ENCODE measurements at regions not wholly inside any gene's neighbourhood (a gene's known extent, or its start where the extent isn't known, plus 50 kb on each side); places are given as distances from the start of the nearest gene placed in this dataset.
"Not testable (repeated sequence)": the region's sequence is repeated elsewhere in the genome, so short reads cannot be mapped to it uniquely, and the experiment has no call there.

DNA sequence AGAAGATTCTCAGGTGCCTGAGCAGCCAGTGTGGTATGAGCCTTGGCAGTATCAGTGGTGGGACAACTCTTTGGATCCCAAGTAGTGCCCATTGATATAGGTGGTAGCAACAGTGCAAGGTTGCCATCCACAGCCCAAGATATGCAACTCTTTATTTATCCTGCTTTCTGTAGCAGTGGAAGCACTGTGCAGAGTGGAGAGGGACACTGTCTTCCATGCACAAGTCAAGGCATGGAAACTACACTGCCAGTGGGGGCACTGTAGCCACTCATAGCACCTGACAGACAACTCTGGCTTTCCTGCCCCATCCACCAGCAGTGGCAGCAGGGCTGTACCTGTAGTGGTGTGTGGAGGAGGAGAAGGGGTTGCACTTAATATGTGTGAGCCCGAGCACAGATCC lies 409.6 kb upstream of the TMEFF2 start:
- H3K4me3 ChIP-seq: no peak overlapping the region
- peak in 1 of 2 experiments; percentile 25 for DNase-seq (ENCODE audit: low read depth in 1 of 2, low spot score in 1 of 2)
- peak in 1 of 2 experiments; percentile 55; a peak in 3 of 6 replicates for ATAC-seq
- 71% methylated on average over 1 of the region's 1 CpG for WGBS (ENCODE audit: missing lambda C conversion rate)
- POLR2A ChIA-PET: no interaction called here
- H3K4me1 ChIP-seq: no peaks in the 10 kb centered on the region
- CTCF ChIA-PET: no interaction called here
- no peak overlapping the region for H3K4me2 ChIP-seq
- no peak overlapping the region for H3K27ac ChIP-seq
- TF ChIP-seq PHF8 (IDR thresholded peaks at IDR 0.05; ENCODE audit: borderline replicate concordance, low read depth) (no peak), RAD21 (conservative IDR thresholded peaks at IDR 0.05 in 1 of 2, IDR thresholded peaks at IDR 0.05 in 1 of 2) (peak in 1 of 2 experiments; percentile 17; a peak in 2 of 5 replicates)
- no peaks in the 10 kb centered on the region for H3K9me3 ChIP-seq
- no peak for FAIRE-seq

DNA sequence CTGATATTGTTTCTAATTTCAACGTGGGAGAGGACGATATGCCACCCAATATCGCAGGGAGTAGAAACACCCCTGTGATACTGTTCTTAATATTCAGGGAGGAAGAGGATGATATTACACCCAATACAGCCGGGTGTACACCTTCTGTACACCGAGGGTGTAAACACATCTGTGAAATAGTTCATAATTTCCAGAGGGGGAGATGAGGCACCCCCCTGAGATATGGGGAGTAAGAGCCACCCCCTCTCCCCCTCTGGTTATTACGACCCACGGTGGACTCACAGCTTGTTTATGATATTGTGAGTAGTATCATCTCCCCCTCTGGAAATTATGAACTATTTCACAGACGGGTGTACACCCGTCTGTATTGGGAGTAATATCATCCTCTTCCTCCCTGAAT lies 403.9 kb upstream of the TMEFF2 start:
- H3K4me3 ChIP-seq; POLR2A ChIA-PET; H3K9me3 ChIP-seq; ATAC-seq; H3K4me1 ChIP-seq; H3K27ac ChIP-seq; H3K4me2 ChIP-seq; CTCF ChIA-PET; FAIRE-seq; DNase-seq (ENCODE audit: low read depth in 1 of 2, low spot score in 1 of 2): not testable (repeated sequence)
- 76% methylated on average over 9 of the region's 9 CpGs for WGBS (ENCODE audit: missing lambda C conversion rate)

DNA sequence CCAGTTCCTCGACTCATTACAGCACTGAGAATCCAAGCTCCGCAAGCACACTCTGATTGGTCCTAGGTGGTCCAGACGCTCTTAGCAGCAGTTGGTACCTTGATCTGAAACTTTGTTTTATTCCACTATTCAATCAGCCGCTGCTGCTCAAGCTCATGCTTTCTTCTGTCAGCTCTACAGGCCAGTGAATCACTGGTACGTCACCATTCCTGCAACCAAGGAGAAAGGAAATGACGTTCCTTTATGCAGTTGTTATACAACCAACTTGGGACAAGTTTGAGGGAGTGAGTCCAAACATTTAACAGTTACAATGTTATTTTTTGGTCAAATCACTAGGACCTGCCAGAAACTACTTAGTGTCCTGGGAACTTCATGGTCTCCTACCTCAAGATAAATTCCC lies 398.8 kb upstream of the TMEFF2 start:
- 67% methylated on average over 6 of the region's 6 CpGs for WGBS (ENCODE audit: missing lambda C conversion rate)
- ChIA-PET CTCF (no interaction called here), POLR2A (no interaction called here)
- H3K9me3 ChIP-seq: no peaks in the 10 kb centered on the region
- no peak overlapping the region for H3K4me2 ChIP-seq
- FAIRE-seq (no peak), ATAC-seq (no peak), DNase-seq (ENCODE audit: low read depth in 1 of 2, low spot score in 1 of 2) (no peak)
- no peak overlapping the region for H3K4me3 ChIP-seq
- no peaks in the 10 kb centered on the region for H3K4me1 ChIP-seq
- no peak for TF ChIP-seq BHLHE40 (IDR thresholded peaks at IDR 0.05; ENCODE audit: low read depth, low read length)
- TF ChIP-seq ESRRA (IDR thresholded peaks at IDR 0.05; ENCODE audit: borderline replicate concordance, low read length): no peak
- TF ChIP-seq KDM5A (IDR thresholded peaks at IDR 0.05): no peak
- no peak for TF ChIP-seq NPAS2 (CRISPR knock-in tag; IDR thresholded peaks at IDR 0.05; ENCODE audit: borderline replicate concordance)
- no peak overlapping the region for H3K27ac ChIP-seq

DNA sequence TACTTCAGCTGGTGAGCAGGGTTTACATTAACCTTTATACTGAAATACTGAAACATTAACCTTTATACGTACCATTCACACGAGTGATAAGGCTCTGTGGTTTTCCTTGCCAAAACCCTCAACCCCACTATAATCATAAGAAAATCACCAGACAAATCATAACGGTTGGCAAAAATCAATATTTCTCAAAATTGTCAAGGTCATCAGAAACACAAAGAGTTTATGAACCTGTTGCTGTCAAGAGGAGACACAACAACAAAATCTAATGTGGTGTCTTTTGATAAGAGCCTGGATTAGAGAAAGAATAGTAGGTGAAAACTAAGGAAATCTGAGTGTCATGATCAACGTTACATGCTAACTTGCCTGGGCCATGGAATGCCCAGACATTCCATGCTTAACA lies 396.9 kb upstream of the TMEFF2 start:
- FAIRE-seq (no peak), ATAC-seq (no peak), DNase-seq (ENCODE audit: low read depth in 1 of 2, low spot score in 1 of 2) (no peak)
- TF ChIP-seq, protein P1, sequence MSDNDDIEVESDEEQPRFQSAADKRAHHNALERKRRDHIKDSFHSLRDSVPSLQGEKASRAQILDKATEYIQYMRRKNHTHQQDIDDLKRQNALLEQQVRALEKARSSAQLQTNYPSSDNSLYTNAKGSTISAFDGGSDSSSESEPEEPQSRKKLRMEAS (IDR thresholded peaks at IDR 0.05): no peak
- POLR2A ChIA-PET: no interaction called here
- Histone ChIP-seq H3K27ac (no peak overlapping the region), H3K4me3 (no peak overlapping the region), H3K4me2 (no peak overlapping the region), H3K4me1 (no peaks in the 10 kb centered on the region), H3K9me3 (no peaks in the 10 kb centered on the region)
- CTCF ChIA-PET: no interaction called here
- WGBS (ENCODE audit: missing lambda C conversion rate): 58% methylated on average over 4 of the region's 4 CpGs

DNA sequence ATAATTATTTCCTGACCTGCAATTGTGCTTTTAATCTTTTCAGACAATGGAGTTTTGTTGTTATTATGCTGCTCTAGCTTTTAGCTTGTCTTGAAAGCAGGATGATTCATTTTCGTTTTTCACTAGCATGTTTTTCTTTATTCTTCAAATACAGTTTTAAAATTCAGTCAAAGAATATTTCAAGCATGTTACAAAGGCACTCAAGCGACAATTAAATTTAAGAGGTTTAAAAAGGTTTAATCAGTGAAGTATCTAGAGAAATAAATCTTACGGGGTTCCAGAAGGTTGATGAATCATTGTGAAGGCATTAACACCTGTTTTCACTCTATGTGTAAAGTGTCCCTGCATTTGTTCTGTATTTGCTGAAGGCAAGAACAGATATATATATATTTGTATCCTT lies 390.7 kb upstream of the TMEFF2 start:
- ChIA-PET POLR2A (no interaction called here), CTCF (no interaction called here)
- no peak overlapping the region for H3K4me3 ChIP-seq
- no peak for DNase-seq (ENCODE audit: low read depth in 1 of 2, low spot score in 1 of 2)
- no peak overlapping the region for H3K27ac ChIP-seq
- no peak overlapping the region for H3K4me2 ChIP-seq
- H3K9me3 ChIP-seq: no peaks in the 10 kb centered on the region
- 36% methylated on average over 3 of the region's 3 CpGs for WGBS (ENCODE audit: missing lambda C conversion rate)
- no peak for FAIRE-seq
- H3K4me1 ChIP-seq: no peaks in the 10 kb centered on the region
- no peak for ATAC-seq
- TF ChIP-seq, protein P2, sequence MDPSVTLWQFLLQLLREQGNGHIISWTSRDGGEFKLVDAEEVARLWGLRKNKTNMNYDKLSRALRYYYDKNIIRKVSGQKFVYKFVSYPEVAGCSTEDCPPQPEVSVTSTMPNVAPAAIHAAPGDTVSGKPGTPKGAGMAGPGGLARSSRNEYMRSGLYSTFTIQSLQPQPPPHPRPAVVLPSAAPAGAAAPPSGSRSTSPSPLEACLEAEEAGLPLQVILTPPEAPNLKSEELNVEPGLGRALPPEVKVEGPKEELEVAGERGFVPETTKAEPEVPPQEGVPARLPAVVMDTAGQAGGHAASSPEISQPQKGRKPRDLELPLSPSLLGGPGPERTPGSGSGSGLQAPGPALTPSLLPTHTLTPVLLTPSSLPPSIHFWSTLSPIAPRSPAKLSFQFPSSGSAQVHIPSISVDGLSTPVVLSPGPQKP (IDR thresholded peaks at IDR 0.05; ENCODE audit: low read depth, low read length): no peak
- TF ChIP-seq HEYL (CRISPR knock-in tag; IDR thresholded peaks at IDR 0.05): no peak
- TF ChIP-seq JUNB (IDR thresholded peaks at IDR 0.05): no peak
- TF ChIP-seq CBX2 (IDR thresholded peaks at IDR 0.05; ENCODE audit: borderline replicate concordance, low read depth): no peak
- TF ChIP-seq, protein P3, sequence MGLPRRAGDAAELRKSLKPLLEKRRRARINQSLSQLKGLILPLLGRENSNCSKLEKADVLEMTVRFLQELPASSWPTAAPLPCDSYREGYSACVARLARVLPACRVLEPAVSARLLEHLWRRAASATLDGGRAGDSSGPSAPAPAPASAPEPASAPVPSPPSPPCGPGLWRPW (IDR thresholded peaks at IDR 0.05): no peak
- no peak for TF ChIP-seq TP53 (CRISPR knock-in tag; IDR thresholded peaks at IDR 0.05)
- TF ChIP-seq KDM1A (IDR thresholded peaks at IDR 0.05; ENCODE audit: low read depth): no peak
- TF ChIP-seq MAZ (IDR thresholded peaks at IDR 0.05; ENCODE audit: borderline replicate concordance, low read depth, low read length): no peak
- TF ChIP-seq, protein P4, sequence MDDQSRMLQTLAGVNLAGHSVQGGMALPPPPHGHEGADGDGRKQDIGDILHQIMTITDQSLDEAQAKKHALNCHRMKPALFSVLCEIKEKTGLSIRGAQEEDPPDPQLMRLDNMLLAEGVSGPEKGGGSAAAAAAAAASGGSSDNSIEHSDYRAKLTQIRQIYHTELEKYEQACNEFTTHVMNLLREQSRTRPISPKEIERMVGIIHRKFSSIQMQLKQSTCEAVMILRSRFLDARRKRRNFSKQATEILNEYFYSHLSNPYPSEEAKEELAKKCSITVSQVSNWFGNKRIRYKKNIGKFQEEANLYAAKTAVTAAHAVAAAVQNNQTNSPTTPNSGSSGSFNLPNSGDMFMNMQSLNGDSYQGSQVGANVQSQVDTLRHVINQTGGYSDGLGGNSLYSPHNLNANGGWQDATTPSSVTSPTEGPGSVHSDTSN (IDR thresholded peaks at IDR 0.05): no peak
- TF ChIP-seq PHF8 (IDR thresholded peaks at IDR 0.05; ENCODE audit: borderline replicate concordance, low read depth): no peak
- TF ChIP-seq, protein P5, sequence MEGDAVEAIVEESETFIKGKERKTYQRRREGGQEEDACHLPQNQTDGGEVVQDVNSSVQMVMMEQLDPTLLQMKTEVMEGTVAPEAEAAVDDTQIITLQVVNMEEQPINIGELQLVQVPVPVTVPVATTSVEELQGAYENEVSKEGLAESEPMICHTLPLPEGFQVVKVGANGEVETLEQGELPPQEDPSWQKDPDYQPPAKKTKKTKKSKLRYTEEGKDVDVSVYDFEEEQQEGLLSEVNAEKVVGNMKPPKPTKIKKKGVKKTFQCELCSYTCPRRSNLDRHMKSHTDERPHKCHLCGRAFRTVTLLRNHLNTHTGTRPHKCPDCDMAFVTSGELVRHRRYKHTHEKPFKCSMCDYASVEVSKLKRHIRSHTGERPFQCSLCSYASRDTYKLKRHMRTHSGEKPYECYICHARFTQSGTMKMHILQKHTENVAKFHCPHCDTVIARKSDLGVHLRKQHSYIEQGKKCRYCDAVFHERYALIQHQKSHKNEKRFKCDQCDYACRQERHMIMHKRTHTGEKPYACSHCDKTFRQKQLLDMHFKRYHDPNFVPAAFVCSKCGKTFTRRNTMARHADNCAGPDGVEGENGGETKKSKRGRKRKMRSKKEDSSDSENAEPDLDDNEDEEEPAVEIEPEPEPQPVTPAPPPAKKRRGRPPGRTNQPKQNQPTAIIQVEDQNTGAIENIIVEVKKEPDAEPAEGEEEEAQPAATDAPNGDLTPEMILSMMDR (IDR thresholded peaks at IDR 0.05): no peak
- TF ChIP-seq ZFP36 (IDR thresholded peaks at IDR 0.05; ENCODE audit: borderline replicate concordance, partially characterized antibody): no peak
- TF ChIP-seq, protein P6, sequence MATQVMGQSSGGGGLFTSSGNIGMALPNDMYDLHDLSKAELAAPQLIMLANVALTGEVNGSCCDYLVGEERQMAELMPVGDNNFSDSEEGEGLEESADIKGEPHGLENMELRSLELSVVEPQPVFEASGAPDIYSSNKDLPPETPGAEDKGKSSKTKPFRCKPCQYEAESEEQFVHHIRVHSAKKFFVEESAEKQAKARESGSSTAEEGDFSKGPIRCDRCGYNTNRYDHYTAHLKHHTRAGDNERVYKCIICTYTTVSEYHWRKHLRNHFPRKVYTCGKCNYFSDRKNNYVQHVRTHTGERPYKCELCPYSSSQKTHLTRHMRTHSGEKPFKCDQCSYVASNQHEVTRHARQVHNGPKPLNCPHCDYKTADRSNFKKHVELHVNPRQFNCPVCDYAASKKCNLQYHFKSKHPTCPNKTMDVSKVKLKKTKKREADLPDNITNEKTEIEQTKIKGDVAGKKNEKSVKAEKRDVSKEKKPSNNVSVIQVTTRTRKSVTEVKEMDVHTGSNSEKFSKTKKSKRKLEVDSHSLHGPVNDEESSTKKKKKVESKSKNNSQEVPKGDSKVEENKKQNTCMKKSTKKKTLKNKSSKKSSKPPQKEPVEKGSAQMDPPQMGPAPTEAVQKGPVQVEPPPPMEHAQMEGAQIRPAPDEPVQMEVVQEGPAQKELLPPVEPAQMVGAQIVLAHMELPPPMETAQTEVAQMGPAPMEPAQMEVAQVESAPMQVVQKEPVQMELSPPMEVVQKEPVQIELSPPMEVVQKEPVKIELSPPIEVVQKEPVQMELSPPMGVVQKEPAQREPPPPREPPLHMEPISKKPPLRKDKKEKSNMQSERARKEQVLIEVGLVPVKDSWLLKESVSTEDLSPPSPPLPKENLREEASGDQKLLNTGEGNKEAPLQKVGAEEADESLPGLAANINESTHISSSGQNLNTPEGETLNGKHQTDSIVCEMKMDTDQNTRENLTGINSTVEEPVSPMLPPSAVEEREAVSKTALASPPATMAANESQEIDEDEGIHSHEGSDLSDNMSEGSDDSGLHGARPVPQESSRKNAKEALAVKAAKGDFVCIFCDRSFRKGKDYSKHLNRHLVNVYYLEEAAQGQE (IDR thresholded peaks at IDR 0.05): no peak
